OCI-M1 (cell line): ENCODE measurements at regions not wholly inside any gene's neighbourhood (a gene's known extent, or its start where the extent isn't known, plus 50 kb on each side); places are given as distances from the start of the nearest gene placed in this dataset.
"Not testable (repeated sequence)": the region's sequence is repeated elsewhere in the genome, so short reads cannot be mapped to it uniquely, and the experiment has no call there.

Experiments used
- DNase-seq: peaks from one replicate; lab custom pipeline; 2025; lab: John Stamatoyannopoulos, UW

- no peak for DNase-seq
Observed at GRCh38 chr6:115873901-115874300, 186.8 kb downstream of the FRK start.

- no peak for DNase-seq
Observed at GRCh38 chr6:115870464-115870863, 190.2 kb downstream of the FRK start.

GRCh38 chr6:115865914-115866313 lies 194.8 kb downstream of the FRK start:
- DNase-seq: no peak

GRCh38 chr6:115863211-115863610 lies 197.5 kb downstream of the FRK start:
- no peak for DNase-seq

- not testable (repeated sequence) for DNase-seq
Observed at GRCh38 chr6:115861658-115862057, 199.0 kb downstream of the FRK start.

GRCh38 chr6:115859577-115859976 lies 201.1 kb downstream of the FRK start:
- DNase-seq: not testable (repeated sequence)

GRCh38 chr6:115854866-115855665 lies 205.6 kb downstream of the FRK start:
- no peak for DNase-seq

- DNase-seq: no peak
Observed at GRCh38 chr6:115847671-115848070, 213.0 kb downstream of the FRK start.

- no peak for DNase-seq
Observed at GRCh38 chr6:115843945-115844344, 216.7 kb downstream of the FRK start.

- DNase-seq: no peak
Observed at GRCh38 chr6:115842338-115842737, 218.4 kb downstream of the FRK start.

- no peak for DNase-seq
Observed at GRCh38 chr6:115839583-115840181, 221.0 kb downstream of the FRK start.

GRCh38 chr6:115838763-115839401 lies 221.8 kb downstream of the FRK start:
- peak; percentile 79 for DNase-seq

- no peak for DNase-seq
Observed at GRCh38 chr6:115838216-115838615, 222.5 kb downstream of the FRK start.

- not testable (repeated sequence) for DNase-seq
Observed at GRCh38 chr6:115836374-115836773, 224.3 kb downstream of the FRK start.

GRCh38 chr6:115835314-115835713 lies 225.4 kb downstream of the FRK start:
- peak; percentile 50 for DNase-seq

GRCh38 chr6:115834542-115834941 lies 226.1 kb downstream of the FRK start:
- DNase-seq: not testable (repeated sequence)

- DNase-seq: peak; percentile 60
Observed at GRCh38 chr6:115832786-115833185, 227.9 kb downstream of the FRK start.

- DNase-seq: no peak
Observed at GRCh38 chr6:115832186-115832585, 228.5 kb downstream of the FRK start.

- DNase-seq: peak; percentile 93
Observed at GRCh38 chr6:115830895-115831294, 229.8 kb downstream of the FRK start.

GRCh38 chr6:115821798-115822197 lies 238.9 kb downstream of the FRK start:
- no peak for DNase-seq

- DNase-seq: no peak
Observed at GRCh38 chr6:115819506-115819905, 241.2 kb downstream of the FRK start.

GRCh38 chr6:115817161-115817560 lies 243.5 kb downstream of the FRK start:
- DNase-seq: no peak

- no peak for DNase-seq
Observed at GRCh38 chr6:115814907-115815306, 245.8 kb downstream of the FRK start.
